Hematopoietic multipotent progenitor cell treated with erythropoietin and hydrocortisone succinate and interleukin-3 and kit ligand, for 17 days (in vitro differentiated cells): ENCODE measurements at regions not wholly inside any gene's neighbourhood (a gene's known extent, or its start where the extent isn't known, plus 50 kb on each side); places are given as distances from the start of the nearest gene placed in this dataset.
"Not testable (repeated sequence)": the region's sequence is repeated elsewhere in the genome, so short reads cannot be mapped to it uniquely, and the experiment has no call there.

Experiments used
- DNase-seq: peaks from one replicate; pipeline ENCODE4 v3.0.0-alpha.2; 2015; ENCODE audit warnings: low spot score

DNA sequence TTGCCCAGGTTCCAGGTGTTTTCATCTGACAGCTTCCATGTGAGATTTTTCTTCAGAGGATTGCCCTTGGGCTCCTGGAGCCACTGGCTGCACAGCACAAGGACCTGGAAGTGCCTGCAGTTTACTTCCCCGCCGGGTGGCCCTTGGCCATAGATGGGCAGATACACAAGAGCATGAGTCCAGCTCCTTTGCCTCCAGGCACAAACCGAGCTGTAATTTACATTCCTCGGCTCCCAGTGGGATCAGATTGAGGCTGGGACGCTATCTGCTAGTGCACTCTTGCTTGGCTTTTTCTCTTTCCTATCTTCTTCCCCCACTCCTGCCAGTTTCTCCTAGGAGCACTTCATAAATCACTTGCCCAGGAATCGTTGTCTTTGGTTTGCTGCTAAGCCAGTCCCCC lies 85.4 kb upstream of the RALY start:
- no peak for DNase-seq

DNA sequence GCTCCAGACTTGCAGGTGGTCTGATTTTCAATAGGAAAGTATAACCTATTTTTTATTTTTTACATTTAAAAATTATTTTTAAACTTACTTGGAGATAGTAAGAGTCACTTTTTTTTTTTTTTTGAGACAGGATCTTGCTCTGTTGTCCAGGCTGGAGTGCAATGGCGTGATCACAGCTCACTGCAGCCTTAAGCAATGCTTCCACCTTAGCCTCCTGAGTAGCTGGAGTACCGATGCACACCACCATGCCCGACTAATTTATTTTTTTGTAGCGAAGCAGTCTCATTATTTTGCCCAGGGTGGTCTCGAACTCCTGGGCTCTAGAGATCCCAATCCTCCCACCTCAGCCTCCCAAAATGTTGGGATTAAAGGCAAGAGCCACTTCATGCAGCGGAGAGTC lies 84.8 kb upstream of the RALY start:
- DNase-seq, result no peak

DNA sequence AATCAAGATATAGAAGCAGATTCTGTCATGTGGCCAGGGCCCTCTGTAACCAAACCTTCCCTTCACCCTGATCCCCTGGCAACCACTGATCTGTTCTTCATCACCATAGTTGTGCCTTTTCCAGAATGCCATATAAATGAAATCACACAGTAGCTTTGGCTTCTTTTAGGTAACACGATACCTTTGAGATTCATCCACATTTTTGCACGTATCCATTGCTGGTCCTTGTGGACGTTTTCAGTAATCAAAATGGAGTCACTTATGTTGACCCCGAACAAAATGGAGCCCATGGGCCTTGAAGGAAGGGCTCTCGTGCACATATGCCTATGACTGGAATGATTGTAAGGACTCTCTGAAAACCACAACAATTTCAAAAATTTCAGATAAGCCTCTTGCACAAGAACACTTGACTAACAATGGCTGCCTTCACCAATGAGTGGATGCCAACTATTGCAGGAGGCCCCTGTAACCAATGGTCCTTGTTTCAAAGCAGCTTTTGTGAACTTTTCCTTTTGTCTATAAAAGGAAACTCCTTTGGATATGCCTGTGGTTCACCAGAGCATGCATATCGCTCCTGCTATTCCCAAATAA lies 84.3 kb upstream of the RALY start:
- no peak for DNase-seq

DNA sequence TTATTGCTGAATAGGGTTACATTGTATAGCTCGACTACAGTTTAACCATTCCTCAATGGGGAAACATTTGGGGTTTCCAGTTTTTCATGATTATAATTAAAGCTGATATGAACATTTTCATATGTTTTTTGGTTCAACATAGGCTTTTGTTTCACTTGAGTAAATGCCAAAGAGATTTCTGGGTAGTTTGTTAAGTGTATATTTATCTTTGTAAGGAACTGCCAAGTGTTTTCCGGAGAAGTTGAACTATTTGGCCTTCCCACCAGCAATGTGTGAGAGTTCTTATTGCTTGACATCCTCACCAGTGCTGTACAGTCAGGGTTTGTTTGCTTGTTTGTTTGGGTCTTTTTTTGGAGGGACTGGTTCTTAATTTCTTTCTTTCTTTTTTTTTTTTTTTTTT lies 83.7 kb upstream of the RALY start:
- no peak for DNase-seq

DNA sequence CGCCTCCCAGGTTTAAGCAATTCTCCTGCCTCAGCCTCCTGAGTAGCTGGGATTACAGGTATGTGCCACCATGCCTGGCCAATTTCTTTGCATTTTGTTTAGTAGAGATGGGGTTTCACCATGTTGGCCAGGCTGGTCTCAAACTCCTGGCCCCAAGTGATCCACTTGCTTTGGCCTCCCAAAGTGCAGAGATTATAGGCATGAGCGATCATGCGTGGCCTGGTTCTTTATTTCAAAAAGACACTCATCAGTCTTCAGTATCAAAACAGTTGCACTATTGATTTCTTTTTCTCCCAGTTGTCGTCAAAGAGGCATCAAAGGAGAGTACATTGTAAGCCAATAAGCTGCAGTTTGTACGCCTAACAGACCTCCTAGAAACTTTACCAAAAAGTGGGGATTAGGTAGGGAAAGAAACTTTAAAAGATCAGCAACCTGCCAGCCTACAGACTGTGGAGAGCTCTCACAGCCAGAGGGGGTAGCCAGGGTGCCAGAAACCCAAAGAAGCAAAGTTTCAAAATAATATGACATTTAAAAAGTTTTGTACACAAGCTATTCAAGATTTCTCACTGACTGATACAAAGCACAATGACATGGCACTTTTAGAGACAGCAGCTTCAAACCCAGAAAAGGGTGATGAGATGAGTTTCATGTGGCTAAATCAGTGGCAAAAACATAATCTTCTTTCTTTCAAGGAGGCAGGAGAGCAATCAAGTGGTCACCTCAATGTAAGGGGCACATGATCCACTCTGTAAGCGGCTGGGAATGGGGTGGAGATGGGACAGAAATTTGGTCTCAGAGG lies 83.0 kb upstream of the RALY start:
- no peak for DNase-seq

DNA sequence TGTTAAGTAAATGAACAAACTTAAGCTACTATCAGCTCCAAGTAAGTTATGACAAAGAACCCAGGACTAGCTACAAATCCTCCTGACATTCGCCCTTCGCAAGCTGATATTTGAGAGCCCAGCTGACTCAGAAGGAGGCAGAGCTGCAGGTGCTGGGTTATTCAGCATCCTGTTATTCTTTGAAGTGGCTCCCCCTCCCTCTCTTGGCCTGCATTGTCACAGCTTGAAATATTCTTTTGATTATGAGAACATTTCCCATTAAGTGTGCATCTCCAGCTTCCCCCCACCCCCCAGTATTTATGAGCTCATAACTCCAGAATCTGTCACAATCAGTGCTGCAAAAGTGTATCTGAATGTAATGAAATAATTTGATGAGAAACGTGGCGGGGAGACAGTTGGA lies 78.8 kb upstream of the RALY start:
- DNase-seq, result no peak

DNA sequence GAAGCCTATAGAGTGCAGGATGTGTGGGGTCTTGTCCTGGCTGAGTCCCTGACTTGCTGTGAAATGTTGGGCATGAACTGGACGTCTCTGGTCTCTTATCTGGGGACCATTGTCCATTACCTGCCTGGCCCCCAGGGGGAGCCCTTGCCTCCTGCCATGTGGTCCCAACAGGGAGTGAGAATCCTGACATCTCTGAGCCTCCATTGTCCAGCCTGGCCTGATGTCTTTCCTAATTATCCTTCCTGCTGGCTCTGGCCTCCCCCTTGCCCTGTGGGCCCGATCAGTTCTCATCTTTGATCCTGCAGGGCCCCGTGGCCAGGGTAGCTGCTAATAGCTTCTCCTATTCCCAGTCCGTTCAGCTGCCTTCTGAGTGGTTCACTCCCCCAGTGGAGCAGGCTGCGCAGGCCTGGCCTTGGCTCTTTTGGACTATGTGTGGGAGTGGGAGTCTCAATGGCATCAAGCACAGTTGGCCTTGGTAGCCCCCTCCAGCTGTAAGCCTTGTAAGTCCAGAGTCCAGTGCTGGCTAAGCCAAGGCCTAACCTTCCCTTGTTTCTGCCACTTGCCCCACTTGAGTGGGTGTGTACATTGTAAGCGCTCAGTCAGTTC lies 77.9 kb upstream of the RALY start:
- DNase-seq, result peak; percentile 68

DNA sequence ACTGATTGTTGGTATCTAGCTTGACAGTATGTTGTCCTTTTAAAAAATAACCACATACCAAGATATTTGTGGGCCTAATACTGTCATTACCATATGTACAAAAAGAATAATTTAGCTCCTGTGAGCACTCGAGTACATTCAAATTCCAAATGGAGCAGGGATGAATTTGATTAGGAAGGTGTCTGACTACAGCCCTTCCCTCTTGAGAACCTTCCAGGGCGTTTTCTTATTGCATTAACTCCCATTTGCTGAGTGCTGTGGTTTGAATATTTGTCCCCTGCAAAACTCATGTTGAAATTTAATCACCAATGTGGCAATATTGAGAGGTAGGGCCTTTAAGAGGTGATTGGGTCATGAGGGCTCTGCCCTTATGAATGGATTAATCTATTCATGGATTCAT lies 76.9 kb upstream of the RALY start:
- no peak for DNase-seq

DNA sequence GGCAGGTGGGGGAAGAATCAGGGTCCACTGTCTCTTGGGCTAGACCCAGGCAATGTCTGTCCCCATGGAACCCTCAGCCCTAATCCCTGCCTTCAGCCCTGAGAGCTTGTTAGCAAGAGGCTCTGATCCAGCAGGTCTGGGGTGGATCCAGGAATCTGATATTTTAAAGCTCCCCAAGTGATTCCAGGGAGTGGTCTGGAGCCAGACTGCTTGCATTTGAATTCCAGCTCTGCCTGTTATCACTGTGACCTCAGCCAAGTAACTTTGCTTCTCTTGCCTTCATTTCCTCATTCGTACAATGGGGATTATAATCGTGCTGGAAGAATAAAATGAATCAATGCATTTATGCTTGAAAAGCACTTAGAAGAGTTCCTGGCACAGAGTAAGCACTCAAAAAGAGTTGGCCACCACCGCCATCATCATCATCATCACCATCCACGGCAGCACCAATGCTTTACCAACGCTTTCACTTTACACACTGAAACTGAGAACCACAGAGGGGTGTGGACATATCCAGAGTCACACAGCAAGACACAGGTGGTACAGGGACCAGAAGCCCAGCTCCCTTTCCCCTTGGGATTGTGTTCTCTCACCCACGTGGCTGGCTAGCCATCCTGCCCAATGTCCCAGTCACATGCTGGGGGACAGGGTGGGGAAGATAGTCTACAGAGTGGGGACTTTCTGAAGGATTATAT lies 75.7 kb upstream of the RALY start:
- no peak for DNase-seq

DNA sequence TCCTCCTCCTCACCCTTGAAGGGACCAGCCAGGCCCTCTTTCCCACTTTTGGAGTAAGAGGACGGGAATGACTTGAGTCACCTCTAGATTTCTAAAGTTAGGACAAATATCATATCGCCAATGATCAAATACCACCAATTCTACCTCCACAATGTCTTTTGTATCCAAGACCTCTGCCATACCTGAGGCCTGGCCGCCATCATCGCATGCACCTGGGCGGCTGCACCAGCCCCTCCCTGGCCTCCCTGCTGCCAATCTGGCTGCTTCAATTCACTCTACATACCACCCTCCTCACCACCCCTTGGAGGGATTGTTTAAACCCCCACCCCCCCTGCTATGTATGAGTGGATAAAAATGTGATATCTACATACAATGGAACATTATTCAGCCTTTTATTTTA lies 75.0 kb upstream of the RALY start:
- DNase-seq, result no peak

DNA sequence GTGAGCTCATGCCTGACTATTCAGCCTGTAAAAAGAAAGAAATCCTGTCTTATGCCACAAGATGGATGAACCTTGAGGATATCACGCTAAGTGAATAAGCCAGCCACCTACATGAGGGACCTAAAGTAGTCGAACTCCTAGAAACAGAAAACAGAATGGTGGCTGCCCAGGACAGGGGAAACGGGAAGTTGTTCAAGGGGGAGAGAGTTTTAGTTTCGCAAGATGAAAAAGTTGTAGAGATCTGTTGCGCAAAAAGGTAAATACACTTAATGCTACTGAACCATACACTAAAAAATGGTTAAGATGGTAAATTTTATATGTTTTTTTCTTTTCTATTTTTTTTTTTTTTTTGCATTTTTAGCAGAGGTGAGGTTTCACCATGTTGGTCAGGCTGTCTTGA lies 74.1 kb upstream of the RALY start:
- DNase-seq, result no peak

DNA sequence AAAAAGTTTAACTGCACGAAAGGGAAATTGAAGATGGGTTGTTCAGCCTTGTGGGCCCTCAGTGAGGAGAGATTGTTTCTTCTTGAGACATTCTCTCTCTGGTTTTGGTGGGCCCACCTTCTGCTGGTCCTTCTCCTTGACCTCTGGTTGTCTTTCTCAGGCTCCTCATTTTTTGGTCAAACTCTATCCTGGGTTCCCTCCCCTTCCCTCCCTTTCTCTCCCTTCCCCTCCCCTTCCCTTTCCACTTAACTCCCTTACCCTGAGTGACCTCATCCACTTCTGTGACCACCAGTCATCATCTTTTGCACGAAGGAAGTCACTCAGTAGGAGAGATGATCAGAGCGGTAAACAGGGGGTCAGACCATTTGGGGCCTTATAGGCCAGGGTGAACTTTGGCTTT lies 71.5 kb upstream of the RALY start:
- no peak for DNase-seq

DNA sequence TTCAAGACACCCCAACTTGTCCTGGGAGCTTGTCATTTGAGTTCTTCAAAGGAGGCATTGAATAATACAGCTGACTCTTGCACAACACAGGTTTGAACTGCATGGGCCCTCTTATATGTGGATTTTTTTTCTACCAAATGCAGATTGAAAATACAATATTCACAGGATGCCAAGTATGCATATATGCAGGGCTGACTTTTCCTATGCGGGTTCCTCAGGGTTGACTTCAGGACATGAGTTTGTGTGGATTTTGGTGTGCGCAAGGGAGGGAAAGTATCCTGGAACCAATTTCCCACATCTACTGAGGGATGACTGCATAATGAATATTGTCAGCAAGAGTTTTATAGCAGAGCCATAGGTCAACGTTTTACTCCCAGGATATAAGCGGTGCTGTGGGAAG lies 70.0 kb upstream of the RALY start:
- DNase-seq, result no peak

DNA sequence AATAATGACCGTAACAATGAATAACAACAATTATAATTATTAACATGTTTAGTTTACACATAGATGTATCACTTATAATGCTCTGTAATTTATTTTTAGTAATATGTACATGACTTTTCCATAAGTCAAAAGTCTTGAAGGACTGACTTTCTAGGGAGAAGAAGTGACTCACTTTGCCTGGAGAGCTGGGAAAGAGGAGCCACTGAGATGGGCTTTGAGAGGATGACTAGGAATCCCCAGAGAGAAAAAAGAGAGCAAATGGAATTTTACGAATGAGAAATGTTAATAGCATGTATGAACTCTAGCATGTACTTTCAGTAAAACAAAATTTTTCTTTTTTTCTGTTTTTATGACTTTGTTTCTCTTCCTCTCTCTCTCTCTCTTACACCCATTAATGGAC lies 67.8 kb upstream of the RALY start:
- DNase-seq, result no peak

DNA sequence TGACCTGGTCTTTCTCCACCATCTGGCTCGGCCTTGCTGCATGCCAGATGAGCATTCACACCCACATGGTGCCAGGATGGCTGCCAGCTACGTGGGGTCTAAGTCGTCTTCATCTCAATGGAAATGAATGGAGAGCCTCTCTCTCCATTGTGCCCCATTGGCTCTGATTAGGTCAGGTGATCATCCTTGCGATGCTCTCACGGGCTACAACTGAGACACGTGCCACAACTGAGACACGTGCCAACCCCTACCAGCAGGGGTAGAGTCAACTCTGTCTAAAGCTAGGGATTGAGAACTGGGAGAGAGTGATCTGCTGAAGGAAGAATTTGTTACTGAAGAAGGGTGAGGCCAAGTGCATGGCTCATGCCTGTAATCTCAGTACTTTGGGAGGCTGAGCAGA lies 67.3 kb upstream of the RALY start:
- DNase-seq, result no peak

DNA sequence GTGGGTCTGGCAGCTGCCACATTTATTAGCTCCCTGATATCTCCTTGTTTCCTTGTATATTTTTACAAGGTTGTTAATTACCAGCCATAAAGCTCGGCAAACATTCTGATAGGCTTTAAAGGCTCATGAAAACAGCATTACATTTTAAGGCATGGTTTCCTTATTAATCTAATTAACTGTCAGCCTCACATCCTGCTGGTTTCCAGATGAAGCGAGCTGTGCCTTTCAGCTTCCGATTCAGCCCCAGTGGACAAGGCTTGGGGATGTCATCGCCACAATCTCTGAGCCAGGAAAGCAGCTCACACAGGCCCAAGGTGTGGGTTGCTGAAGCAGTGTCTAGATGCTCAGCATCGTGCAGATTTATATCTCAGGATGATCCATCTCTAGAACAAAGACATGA lies 66.0 kb upstream of the RALY start:
- DNase-seq, result no peak

DNA sequence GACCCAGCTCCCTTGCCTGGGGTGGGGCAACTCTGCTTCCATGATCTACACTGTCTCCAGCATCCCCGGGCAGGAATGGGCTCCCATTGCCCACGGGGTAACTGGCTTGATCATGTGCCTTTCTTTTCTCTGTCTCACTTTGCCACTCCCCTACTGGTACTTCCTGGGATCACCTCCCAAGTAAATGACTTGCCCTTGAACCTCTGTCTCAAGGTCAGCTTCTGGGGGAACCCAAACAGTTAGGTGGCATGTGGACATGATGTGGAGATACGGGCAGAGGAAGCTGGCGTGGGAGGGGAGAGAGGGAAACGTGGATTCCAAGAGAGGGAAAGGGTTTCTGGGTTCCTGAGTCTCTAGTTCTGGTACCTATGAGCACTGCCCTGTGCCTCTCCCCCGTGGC lies 63.8 kb upstream of the RALY start:
- DNase-seq, result no peak

DNA sequence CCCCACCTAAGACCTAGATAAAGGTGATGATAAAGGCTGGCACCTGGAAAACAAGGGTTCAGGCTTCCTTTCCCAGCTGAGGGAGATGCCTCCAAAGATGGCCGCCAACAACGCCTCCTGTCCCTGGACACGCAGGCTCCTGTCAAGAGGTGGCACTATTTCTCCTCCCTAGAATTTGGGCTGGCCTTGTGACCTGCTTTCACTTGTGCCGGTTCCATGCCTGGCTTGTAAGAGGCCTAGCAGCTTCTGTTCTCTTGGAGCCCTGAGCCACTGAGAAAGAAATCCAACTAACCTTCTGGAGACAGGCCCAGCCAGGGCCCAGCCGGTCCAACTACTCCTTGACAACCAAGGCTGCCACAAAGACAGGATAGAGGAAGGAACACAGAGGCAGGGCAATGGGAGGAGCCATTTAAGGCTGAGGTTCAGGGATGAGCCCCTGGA lies 60.2 kb upstream of the RALY start:
- DNase-seq, result peak; percentile 75

DNA sequence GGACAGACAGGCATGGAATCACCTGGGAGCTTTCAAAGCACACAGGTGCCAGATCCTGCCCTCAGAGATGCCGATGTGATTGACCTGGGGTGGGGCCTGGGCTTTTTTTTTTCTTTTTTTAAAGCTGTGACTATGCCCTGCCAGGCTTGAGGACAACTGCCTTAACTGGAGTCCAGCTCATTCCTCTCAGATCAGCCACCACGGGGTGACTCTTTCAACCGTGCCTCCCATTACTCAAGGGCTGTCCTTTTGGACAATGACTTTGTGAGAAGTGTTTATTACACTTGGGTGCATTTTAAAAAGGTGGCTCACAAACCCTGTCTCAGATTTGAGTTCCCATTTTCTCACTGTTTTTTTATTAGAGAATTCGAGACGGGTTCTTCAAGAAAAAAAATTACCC lies 57.1 kb upstream of the RALY start:
- no peak for DNase-seq

DNA sequence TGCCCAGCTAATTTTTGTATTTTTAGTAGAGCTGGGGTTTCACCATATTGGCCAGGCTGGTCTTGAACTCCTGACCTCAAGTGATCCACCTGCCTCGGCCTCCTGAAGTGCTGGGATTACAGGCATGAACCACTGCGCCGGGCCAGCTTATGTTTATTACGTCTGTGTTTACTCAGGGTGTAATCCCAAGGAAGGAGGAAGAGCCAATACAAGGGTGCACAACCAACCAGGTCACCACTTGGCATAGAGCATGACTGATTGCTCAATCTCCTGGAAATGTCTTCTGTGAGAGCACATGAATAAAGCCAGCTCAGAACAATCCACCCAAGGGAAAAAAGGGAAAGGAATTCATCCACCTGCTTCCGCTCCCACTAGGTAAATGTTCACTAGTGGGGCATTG lies 54.7 kb upstream of the RALY start:
- DNase-seq, result not testable (repeated sequence)

DNA sequence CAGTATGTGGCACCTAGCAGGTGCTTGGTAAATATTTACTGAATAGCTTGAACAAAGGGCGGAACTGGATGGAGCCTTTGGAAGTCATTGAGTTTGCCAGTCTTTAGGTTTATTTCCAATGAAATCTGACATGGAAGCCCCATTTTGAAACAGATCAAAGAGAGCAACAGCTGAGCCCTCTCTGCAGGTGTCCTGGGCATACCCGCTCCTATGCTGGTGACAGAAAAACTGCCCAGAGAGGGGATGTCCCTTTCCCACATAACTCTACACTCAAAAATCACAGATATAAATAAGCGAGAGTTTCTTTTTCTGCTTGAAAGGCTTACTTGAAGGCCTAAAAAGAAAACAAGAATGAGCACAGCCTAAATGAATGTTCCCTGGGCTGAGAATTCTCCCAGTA lies 53.0 kb upstream of the RALY start:
- DNase-seq, result no peak
